Hepatocyte (in vitro differentiated cells): ENCODE measurements at regions not wholly inside any gene's neighbourhood (a gene's known extent, or its start where the extent isn't known, plus 50 kb on each side); places are given as distances from the start of the nearest gene placed in this dataset.

Experiments used
- DNase-seq: peaks from one replicate; pipeline ENCODE4 v3.0.0-alpha.2; 2016; ENCODE audit warnings: low spot score
- H2AFZ ChIP-seq: fragments of 200-600 bp; sonication (generic); 2 replicates; pipeline ENCODE4 v1.6.0; 2016; ENCODE audit warnings: antibody characterized with exemption, mild to moderate bottlenecking
- H3K27ac ChIP-seq: fragments of 200-600 bp; sonication (generic); 2 replicates; pipeline ENCODE4 v1.5.1; 2016; ENCODE audit warnings: mild to moderate bottlenecking
- H3K27me3 ChIP-seq: fragments of 200-600 bp; sonication (generic); 2 replicates; pipeline ENCODE4 v1.6.1; 2016
- H3K36me3 ChIP-seq: fragments of 200-600 bp; sonication (generic); replicated peaks from 2 replicates; pipeline ENCODE4 v1.5.1; 2016; ENCODE audit warnings: low read depth; ENCODE audit not compliant: insufficient read depth
- H3K4me1 ChIP-seq: fragments of 200-600 bp; sonication (generic); 2 replicates; pipeline ENCODE4 v1.5.1; 2016; ENCODE audit warnings: mild to moderate bottlenecking, moderate library complexity; ENCODE audit not compliant: insufficient read depth
- H3K4me2 ChIP-seq: fragments of 200-600 bp; sonication (generic); 2 replicates; pipeline ENCODE4 v1.6.0; 2016
- H3K4me3 ChIP-seq: fragments of 200-600 bp; sonication (generic); 2 replicates; pipeline ENCODE4 v1.5.1; 2016; ENCODE audit warnings: mild to moderate bottlenecking
- H3K79me2 ChIP-seq: fragments of 200-600 bp; sonication (generic); 2 replicates; pipeline ENCODE4 v1.6.0; 2017; ENCODE audit warnings: mild to moderate bottlenecking
- H3K9me2 ChIP-seq: fragments of 200-600 bp; sonication (generic); replicated peaks from 2 replicates; pipeline ENCODE4 v1.6.0; 2017; ENCODE audit warnings: mild to moderate bottlenecking; ENCODE audit not compliant: insufficient read depth
- H3K9me3 ChIP-seq: fragments of 200-600 bp; sonication (generic); 2 replicates; pipeline ENCODE4 v1.5.1; 2016; ENCODE audit warnings: low read depth, mild to moderate bottlenecking
- H4K20me1 ChIP-seq: fragments of 200-600 bp; sonication (generic); 2 replicates; pipeline ENCODE4 v1.6.0; 2016; ENCODE audit warnings: mild to moderate bottlenecking; ENCODE audit not compliant: insufficient read depth, poor library complexity, severe bottlenecking
- EZH2 ChIP-seq: fragments of 200-600 bp; sonication (generic); IDR thresholded peaks from 2 replicates; pipeline ENCODE4 v1.6.1; 2016; ENCODE audit warnings: antibody characterized with exemption, mild to moderate bottlenecking, borderline replicate concordance
- EZH2phosphoT487 ChIP-seq: fragments of 200-600 bp; sonication (generic); IDR thresholded peaks from one replicate; pipeline ENCODE4 v1.6.1; 2018; ENCODE audit warnings: antibody characterized with exemption, mild to moderate bottlenecking, low read depth, moderate library complexity; ENCODE audit not compliant: unreplicated experiment, severe bottlenecking
- WGBS: methylation state at CpG from one replicate; pipeline ENCODE4 v1.1.6; 2016; ENCODE audit warnings: low lambda C conversion rate; ENCODE audit errors: missing lambda C conversion rate; 5-methylcytosine and 5-hydroxymethylcytosine counted together
- TF ChIP-seq, protein P1 (sequence below): fragments of 200-600 bp; sonication (generic); IDR thresholded peaks from 2 replicates; pipeline ENCODE4 v1.5.1; 2016; ENCODE audit warnings: antibody characterized with exemption, mild to moderate bottlenecking; ENCODE audit not compliant: poor library complexity

DNA sequence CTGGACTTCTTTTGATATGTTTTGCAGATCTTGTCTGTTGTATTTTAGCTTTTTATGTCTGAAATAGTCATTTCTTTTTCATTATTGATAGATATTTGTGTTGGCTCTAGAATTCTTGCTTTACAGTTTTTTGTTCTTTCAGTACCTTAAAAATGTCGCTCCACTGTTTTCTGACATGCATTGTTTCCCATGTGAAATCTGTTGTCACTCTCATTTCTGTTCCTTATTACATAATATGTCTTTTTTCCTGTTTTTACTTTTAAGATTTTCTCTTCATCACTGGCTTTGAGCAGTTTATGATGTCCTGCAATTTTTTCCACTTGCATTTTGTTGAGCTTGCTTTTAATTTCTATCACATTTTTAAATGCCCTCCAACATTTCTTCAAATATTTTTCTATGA, 270.4 kb upstream of the TARS1 start:
- Histone ChIP-seq H3K9me3 (peaks cover 8% of the 10 kb centered on the region), H3K27ac (no peak overlapping the region), H3K4me2 (no peak overlapping the region), H3K4me1 (no peaks in the 10 kb centered on the region), H2AFZ (no peak overlapping the region), H3K27me3 (no peaks in the 10 kb centered on the region), H3K79me2 (no peaks in the 10 kb centered on the region), H4K20me1 (no peaks in the 10 kb centered on the region), H3K36me3 (no peaks in the 10 kb centered on the region), H3K4me3 (no peak overlapping the region), H3K9me2 (no peaks in the 10 kb centered on the region)
- DNase-seq, result no peak
- WGBS, result 48% methylated on average over 1 of the region's 1 CpG
- TF ChIP-seq EZH2phosphoT487 (no peak), EZH2 (no peak)
- TF ChIP-seq, protein P1, sequence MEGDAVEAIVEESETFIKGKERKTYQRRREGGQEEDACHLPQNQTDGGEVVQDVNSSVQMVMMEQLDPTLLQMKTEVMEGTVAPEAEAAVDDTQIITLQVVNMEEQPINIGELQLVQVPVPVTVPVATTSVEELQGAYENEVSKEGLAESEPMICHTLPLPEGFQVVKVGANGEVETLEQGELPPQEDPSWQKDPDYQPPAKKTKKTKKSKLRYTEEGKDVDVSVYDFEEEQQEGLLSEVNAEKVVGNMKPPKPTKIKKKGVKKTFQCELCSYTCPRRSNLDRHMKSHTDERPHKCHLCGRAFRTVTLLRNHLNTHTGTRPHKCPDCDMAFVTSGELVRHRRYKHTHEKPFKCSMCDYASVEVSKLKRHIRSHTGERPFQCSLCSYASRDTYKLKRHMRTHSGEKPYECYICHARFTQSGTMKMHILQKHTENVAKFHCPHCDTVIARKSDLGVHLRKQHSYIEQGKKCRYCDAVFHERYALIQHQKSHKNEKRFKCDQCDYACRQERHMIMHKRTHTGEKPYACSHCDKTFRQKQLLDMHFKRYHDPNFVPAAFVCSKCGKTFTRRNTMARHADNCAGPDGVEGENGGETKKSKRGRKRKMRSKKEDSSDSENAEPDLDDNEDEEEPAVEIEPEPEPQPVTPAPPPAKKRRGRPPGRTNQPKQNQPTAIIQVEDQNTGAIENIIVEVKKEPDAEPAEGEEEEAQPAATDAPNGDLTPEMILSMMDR, result no peak

DNA sequence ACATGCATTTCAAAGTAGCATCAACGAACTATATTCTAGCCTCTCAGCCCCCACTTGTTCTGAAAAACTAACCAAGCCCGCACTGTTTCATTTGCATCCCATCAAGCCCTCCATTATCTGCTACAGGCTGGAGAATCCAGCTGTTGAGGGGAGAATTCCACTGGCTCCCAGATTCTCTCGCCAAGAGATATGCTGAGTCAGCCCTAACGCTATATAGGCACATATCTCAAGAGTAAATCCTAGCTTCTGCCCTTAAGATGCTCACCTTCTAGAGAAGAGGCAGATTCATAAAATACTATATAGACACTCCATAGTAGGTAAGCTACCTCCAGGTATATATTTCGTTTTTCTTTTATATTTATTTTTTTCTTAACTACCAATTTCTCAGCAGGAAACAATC, 266.4 kb upstream of the TARS1 start:
- no peak for DNase-seq
- Histone ChIP-seq H3K4me3 (no peak overlapping the region), H2AFZ (no peak overlapping the region), H3K9me2 (no peaks in the 10 kb centered on the region), H3K36me3 (no peaks in the 10 kb centered on the region), H3K27ac (no peak overlapping the region), H3K9me3 (peaks cover 8% of the 10 kb centered on the region), H3K4me2 (no peak overlapping the region), H3K79me2 (no peaks in the 10 kb centered on the region), H3K4me1 (no peaks in the 10 kb centered on the region), H4K20me1 (no peaks in the 10 kb centered on the region), H3K27me3 (no peaks in the 10 kb centered on the region)
- TF ChIP-seq EZH2phosphoT487 (no peak), EZH2 (no peak)
- TF ChIP-seq, protein P1, result no peak
- WGBS, result 81% methylated on average over 5 of the region's 5 CpGs

- no peak for DNase-seq
- no peak overlapping the region for H3K4me3 ChIP-seq
- H4K20me1 ChIP-seq, result no peaks in the 10 kb centered on the region
- no peaks in the 10 kb centered on the region for H3K4me1 ChIP-seq
- H3K9me3 ChIP-seq, result no peaks in the 10 kb centered on the region
- no peak overlapping the region for H2AFZ ChIP-seq
- no peaks in the 10 kb centered on the region for H3K9me2 ChIP-seq
- H3K27me3 ChIP-seq, result no peaks in the 10 kb centered on the region
- no peak overlapping the region for H3K4me2 ChIP-seq
- no peak for TF ChIP-seq EZH2
- no peak for TF ChIP-seq EZH2phosphoT487
- TF ChIP-seq, protein P1, result no peak
- no peak overlapping the region for H3K27ac ChIP-seq
- 89% methylated on average over 2 of the region's 2 CpGs for WGBS
- H3K36me3 ChIP-seq, result no peaks in the 10 kb centered on the region
- H3K79me2 ChIP-seq, result no peaks in the 10 kb centered on the region
Observed at GRCh38 chr5:33179301-33179700, 261.5 kb upstream of the TARS1 start.

- 69% methylated on average over 4 of the region's 4 CpGs for WGBS
- Histone ChIP-seq H3K4me2 (no peak overlapping the region), H3K4me1 (no peaks in the 10 kb centered on the region), H3K9me2 (no peaks in the 10 kb centered on the region), H2AFZ (no peak overlapping the region), H4K20me1 (no peaks in the 10 kb centered on the region), H3K4me3 (no peak overlapping the region), H3K27ac (no peak overlapping the region), H3K27me3 (no peaks in the 10 kb centered on the region), H3K9me3 (no peaks in the 10 kb centered on the region), H3K79me2 (no peaks in the 10 kb centered on the region), H3K36me3 (no peaks in the 10 kb centered on the region)
- TF ChIP-seq, protein P1, result peak; percentile 55
- no peak for TF ChIP-seq EZH2phosphoT487
- no peak for DNase-seq
Observed at GRCh38 chr5:33180900-33181299, 259.9 kb upstream of the TARS1 start.
